GM12892 (cell line): ENCODE measurements at regions not wholly inside any gene's neighbourhood (a gene's known extent, or its start where the extent isn't known, plus 50 kb on each side); places are given as distances from the start of the nearest gene placed in this dataset.

Experiments
- POLR2A ChIP-seq: IDR thresholded peaks from 2 replicates; pipeline ENCODE4 v1.6.1; 2011; ENCODE audit warnings: low read depth, low read length, control low read depth
- POLR2AphosphoS5 ChIP-seq: IDR thresholded peaks from 2 replicates; pipeline ENCODE4 v1.6.1; 2011; ENCODE audit warnings: low read depth, low read length, control low read depth

DNA sequence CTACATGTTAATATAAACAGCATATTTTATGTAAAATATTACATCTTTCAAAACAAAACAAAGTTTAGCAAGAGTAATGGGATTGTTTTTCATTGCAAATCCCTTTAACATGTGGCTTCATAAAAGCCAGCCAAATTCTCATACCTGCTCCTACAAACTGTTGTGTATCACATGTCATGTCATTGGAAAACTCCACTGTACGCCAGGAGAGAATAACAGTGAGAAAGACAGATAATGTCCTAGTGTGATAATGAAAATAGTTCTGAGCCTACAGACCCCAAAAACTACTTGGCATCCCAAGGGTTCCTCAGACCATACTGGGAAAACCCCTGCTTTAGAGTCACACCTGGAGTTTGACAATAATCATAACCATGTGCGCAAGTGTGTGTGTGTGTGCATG, 182.7 kb upstream of the HNRNPA3 start:
- TF ChIP-seq POLR2A (no peak), POLR2AphosphoS5 (no peak)
